Panc1 (cell line): ENCODE measurements at regions not wholly inside any gene's neighbourhood (a gene's known extent, or its start where the extent isn't known, plus 50 kb on each side); places are given as distances from the start of the nearest gene placed in this dataset.

Experiments
- ATAC-seq: fragments of 200-7000 bp; cut with Tn5 transposase; 2 replicates; pipeline ENCODE4 v1.9.1; 2020; ENCODE audit warnings: mild to moderate bottlenecking, moderate library complexity
- BruUV-seq: library from RNA; stranded (reverse); fragments of 400-500 nt; replicated peaks from 2 replicates; lab custom pipeline; 2021; lab: Mats Ljungman, UMichigan
- CTCF ChIA-PET: fragments of 300-600 bp; sonication (Branson Sonifier 250); formaldehyde crosslinking; loops from one replicate; lab custom pipeline; 2022; ENCODE audit warnings: antibody characterized with exemption; lab: Charles Lee
- POLR2A ChIA-PET: fragments of 300-600 bp; sonication (Branson Sonifier 250); formaldehyde crosslinking; loops from one replicate; lab custom pipeline; 2022; ENCODE audit warnings: antibody characterized with exemption; lab: Charles Lee
- DNase-seq: peaks from one replicate; pipeline ENCODE4 v3.0.0-alpha.2; 2010; ENCODE audit warnings: low read depth, low spot score
- H3K27ac ChIP-seq: 2 replicates; pipeline ENCODE4 v1.5.1; 2011; ENCODE audit warnings: mild to moderate bottlenecking, low read length, inconsistent platforms
- H3K27me3 ChIP-seq: fragments of 200-500 bp; sonication (Bioruptor generic); 2 replicates; pipeline ENCODE4 v1.6.0; 2014; ENCODE audit warnings: low read length, inconsistent platforms; ENCODE audit not compliant: control insufficient read depth, insufficient read depth
- H3K36me3 ChIP-seq: fragments of 200-500 bp; sonication (Bioruptor generic); 2 replicates; pipeline ENCODE4 v1.5.1; 2014; ENCODE audit warnings: inconsistent platforms, mild to moderate bottlenecking, low read length, moderate library complexity; ENCODE audit not compliant: control insufficient read depth, insufficient read depth
- H3K4me1 ChIP-seq: 2 replicates; pipeline ENCODE4 v1.5.1; 2011; ENCODE audit warnings: inconsistent platforms, mild to moderate bottlenecking, low read length, moderate library complexity; ENCODE audit not compliant: control insufficient read depth, insufficient read depth
- H3K4me3 ChIP-seq, 2 experiments: 2 replicates each; pipeline ENCODE4 v1.5.1; 2011 to 2012; ENCODE audit warnings: low read depth in 2 of 2, low read length in 2 of 2, mild to moderate bottlenecking in 2 of 2, inconsistent platforms in 1 of 2, moderate library complexity in 1 of 2
- H3K9me3 ChIP-seq: fragments of 200-500 bp; sonication (Bioruptor generic); 2 replicates; pipeline ENCODE4 v1.5.1; 2014; ENCODE audit warnings: low read depth, mild to moderate bottlenecking, inconsistent platforms, low read length, moderate library complexity; ENCODE audit not compliant: control insufficient read depth, insufficient read depth
- POLR2AphosphoS5 ChIP-seq: IDR thresholded peaks from 2 replicates; pipeline ENCODE4 v1.6.1; 2012; ENCODE audit warnings: mild to moderate bottlenecking, low read depth, low read length, moderate library complexity
- REST ChIP-seq, 2 experiments: IDR thresholded peaks; 2 replicates each; pipeline ENCODE4 v1.6.1; 2011 to 2012; ENCODE audit warnings: low read depth in 2 of 2, control low read depth in 1 of 2, low read length in 1 of 2, mild to moderate bottlenecking in 1 of 2, moderate library complexity in 1 of 2; ENCODE audit not compliant: insufficient read depth in 1 of 2
- SIN3A ChIP-seq: IDR thresholded peaks from 2 replicates; pipeline ENCODE4 v1.6.1; 2012; ENCODE audit warnings: low read depth, mild to moderate bottlenecking, low read length, moderate library complexity, borderline replicate concordance; ENCODE audit not compliant: insufficient read depth
- TCF7L2 ChIP-seq: IDR thresholded peaks from 2 replicates; pipeline ENCODE4 v1.6.1; 2011; ENCODE audit warnings: mild to moderate bottlenecking, low read depth, low read length, inconsistent platforms
- in situ Hi-C: cut with HindIII; loops from 2 replicates; pipeline ENCODE4 v1.10.0; 2016; ENCODE audit warnings: low sequenced_read_pairs, low pct_unique_long_range_greater_than_20kb
- intact Hi-C: fragments of 100-400 bp; cut with micrococcal nuclease; formaldehyde crosslinking; loops from one replicate; pipeline ENCODE4 v1.10.0; 2022; ENCODE audit not compliant: unreplicated experiment
- TF ChIP-seq, protein P1 (sequence below): fragments of 450-650 bp; IDR thresholded peaks from 2 replicates; pipeline ENCODE4 v1.5.1; 2017; ENCODE audit warnings: mild to moderate bottlenecking

GRCh38 chr10:53276797-53277196 is 504.2 kb upstream of the MBL2 start:
- Histone ChIP-seq H3K27me3 (no peaks in the 10 kb centered on the region), H3K27ac (no peak overlapping the region), H3K4me1 (no peaks in the 10 kb centered on the region), H3K36me3 (no peaks in the 10 kb centered on the region), H3K9me3 (no peaks in the 10 kb centered on the region; the same call in 1 of the 2 replicates), H3K4me3 (no peak overlapping the region)
- TF ChIP-seq, protein P1, sequence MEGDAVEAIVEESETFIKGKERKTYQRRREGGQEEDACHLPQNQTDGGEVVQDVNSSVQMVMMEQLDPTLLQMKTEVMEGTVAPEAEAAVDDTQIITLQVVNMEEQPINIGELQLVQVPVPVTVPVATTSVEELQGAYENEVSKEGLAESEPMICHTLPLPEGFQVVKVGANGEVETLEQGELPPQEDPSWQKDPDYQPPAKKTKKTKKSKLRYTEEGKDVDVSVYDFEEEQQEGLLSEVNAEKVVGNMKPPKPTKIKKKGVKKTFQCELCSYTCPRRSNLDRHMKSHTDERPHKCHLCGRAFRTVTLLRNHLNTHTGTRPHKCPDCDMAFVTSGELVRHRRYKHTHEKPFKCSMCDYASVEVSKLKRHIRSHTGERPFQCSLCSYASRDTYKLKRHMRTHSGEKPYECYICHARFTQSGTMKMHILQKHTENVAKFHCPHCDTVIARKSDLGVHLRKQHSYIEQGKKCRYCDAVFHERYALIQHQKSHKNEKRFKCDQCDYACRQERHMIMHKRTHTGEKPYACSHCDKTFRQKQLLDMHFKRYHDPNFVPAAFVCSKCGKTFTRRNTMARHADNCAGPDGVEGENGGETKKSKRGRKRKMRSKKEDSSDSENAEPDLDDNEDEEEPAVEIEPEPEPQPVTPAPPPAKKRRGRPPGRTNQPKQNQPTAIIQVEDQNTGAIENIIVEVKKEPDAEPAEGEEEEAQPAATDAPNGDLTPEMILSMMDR, result no peak
- no peak for TF ChIP-seq SIN3A
- TF ChIP-seq TCF7L2, result no peak
- no peak for TF ChIP-seq POLR2AphosphoS5
- TF ChIP-seq REST (IDR thresholded peaks at IDR 0.05; ENCODE audit: insufficient read depth in 1 of 2, low read depth in 2 of 2, low read length in 1 of 2), result no peak
- ATAC-seq (no peak), DNase-seq (no peak)
- intact Hi-C loops (no loop called here), in situ Hi-C loops (no loop called here)
- POLR2A ChIA-PET, result no interaction called here
- CTCF ChIA-PET, result no interaction called here
- BruUV-seq, result no TSS peak

DNA sequence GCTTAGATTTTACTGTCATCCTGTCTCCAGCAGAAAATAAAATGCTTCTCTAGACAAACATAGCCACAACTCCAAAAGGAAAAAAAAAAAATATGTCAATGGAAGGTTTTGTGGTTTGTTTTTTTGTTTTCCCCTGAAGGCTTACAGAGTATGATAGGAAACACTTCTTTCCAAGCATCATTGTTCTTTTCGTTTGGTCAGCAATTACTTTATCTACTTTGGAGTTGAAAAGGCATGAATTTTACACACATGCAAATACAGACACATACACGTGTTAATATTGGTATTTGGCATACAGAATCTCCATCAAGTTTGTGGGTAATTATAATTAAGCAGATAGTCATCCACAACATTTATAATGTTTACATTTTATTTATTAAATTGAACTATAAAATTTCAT is 496.9 kb upstream of the MBL2 start:
- Histone ChIP-seq H3K27ac (no peak overlapping the region), H3K4me1 (no peaks in the 10 kb centered on the region), H3K4me3 (no peak overlapping the region), H3K36me3 (no peaks in the 10 kb centered on the region), H3K27me3 (no peaks in the 10 kb centered on the region), H3K9me3 (no peaks in the 10 kb centered on the region; the same call in 1 of the 2 replicates)
- ATAC-seq, result no peak
- no TSS peak for BruUV-seq
- in situ Hi-C loops (no loop called here), intact Hi-C loops (no loop called here)
- no peak for DNase-seq
- CTCF ChIA-PET, result interaction anchor here (0.6 kb wide), 1 partner anchor 137 kb away, joined by 3 read pairs; no protein-coding TSS in a partner anchor
- TF ChIP-seq, protein P1, result no peak
- TF ChIP-seq SIN3A, result no peak
- TF ChIP-seq TCF7L2, result no peak
- no peak for TF ChIP-seq POLR2AphosphoS5
- no peak for TF ChIP-seq REST (IDR thresholded peaks at IDR 0.05; ENCODE audit: insufficient read depth in 1 of 2, low read depth in 2 of 2, low read length in 1 of 2)
- POLR2A ChIA-PET, result no interaction called here
